Left ventricle myocardium inferior (tissue), 1 donor: ENCODE measurements at regions not wholly inside any gene's neighbourhood (a gene's known extent, or its start where the extent isn't known, plus 50 kb on each side); places are given as distances from the start of the nearest gene placed in this dataset.

Experiments
- DNase-seq: peaks from one replicate; pipeline ENCODE4 v3.0.0-alpha.2; 2020
- H3K27ac ChIP-seq: fragments of 200-600 bp; replicated peaks from 2 replicates; pipeline ENCODE4 v1.8.0; 2021
- H3K27me3 ChIP-seq: fragments of 200-600 bp; 2 replicates; pipeline ENCODE4 v1.8.0; 2021; ENCODE audit warnings: low read depth
- H3K36me3 ChIP-seq: fragments of 200-600 bp; 2 replicates; pipeline ENCODE4 v1.8.0; 2021
- H3K4me1 ChIP-seq: fragments of 200-600 bp; 2 replicates; pipeline ENCODE4 v1.8.0; 2021
- H3K4me3 ChIP-seq: fragments of 200-600 bp; 2 replicates; pipeline ENCODE4 v1.8.0; 2021; ENCODE audit warnings: mild to moderate bottlenecking, moderate library complexity
- H3K9me3 ChIP-seq: fragments of 200-600 bp; replicated peaks from 2 replicates; pipeline ENCODE4 v1.8.0; 2021
- intact Hi-C: fragments of 100-400 bp; cut with micrococcal nuclease; formaldehyde crosslinking; loops from one replicate; pipeline ENCODE4 v1.11.0; 2022
- TF ChIP-seq, protein P1 (sequence below): fragments of 200-600 bp; IDR thresholded peaks from 2 replicates; pipeline ENCODE4 v1.8.0; 2021; ENCODE audit warnings: antibody characterized with exemption, mild to moderate bottlenecking, borderline replicate concordance
- donor health status: DM: no; HTN: yes; CAD: no; lungs with severe emphysema.

DNA sequence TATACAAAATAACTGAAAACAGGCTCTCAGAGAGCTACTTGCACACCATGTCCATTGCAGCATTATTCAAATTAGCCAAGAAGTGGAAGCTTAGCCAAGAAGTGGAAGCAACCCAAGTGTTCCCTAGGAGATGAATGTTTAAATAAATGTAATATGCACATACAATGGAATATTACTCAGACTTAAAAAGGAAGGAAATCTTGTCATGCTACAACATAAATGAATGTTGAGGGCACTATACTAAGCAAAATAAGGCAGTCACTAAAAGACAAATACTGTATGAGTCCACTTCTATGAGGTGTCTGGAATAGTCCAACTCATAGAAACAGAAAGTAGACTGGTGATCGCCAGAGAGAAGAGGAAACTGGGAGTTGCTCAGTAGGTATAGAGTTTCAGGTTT lies 438.1 kb downstream of the MAT2B start:
- peaks cover 7% of the 10 kb centered on the region for H3K9me3 ChIP-seq
- intact Hi-C loops = no loop called here
- H3K27me3 ChIP-seq = no peaks in the 10 kb centered on the region
- no peak overlapping the region for H3K4me3 ChIP-seq
- no peaks in the 10 kb centered on the region for H3K36me3 ChIP-seq
- H3K4me1 ChIP-seq = no peaks in the 10 kb centered on the region
- no peak for DNase-seq
- TF ChIP-seq, protein P1, sequence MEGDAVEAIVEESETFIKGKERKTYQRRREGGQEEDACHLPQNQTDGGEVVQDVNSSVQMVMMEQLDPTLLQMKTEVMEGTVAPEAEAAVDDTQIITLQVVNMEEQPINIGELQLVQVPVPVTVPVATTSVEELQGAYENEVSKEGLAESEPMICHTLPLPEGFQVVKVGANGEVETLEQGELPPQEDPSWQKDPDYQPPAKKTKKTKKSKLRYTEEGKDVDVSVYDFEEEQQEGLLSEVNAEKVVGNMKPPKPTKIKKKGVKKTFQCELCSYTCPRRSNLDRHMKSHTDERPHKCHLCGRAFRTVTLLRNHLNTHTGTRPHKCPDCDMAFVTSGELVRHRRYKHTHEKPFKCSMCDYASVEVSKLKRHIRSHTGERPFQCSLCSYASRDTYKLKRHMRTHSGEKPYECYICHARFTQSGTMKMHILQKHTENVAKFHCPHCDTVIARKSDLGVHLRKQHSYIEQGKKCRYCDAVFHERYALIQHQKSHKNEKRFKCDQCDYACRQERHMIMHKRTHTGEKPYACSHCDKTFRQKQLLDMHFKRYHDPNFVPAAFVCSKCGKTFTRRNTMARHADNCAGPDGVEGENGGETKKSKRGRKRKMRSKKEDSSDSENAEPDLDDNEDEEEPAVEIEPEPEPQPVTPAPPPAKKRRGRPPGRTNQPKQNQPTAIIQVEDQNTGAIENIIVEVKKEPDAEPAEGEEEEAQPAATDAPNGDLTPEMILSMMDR = no peak
- H3K27ac ChIP-seq = no peak overlapping the region

DNA sequence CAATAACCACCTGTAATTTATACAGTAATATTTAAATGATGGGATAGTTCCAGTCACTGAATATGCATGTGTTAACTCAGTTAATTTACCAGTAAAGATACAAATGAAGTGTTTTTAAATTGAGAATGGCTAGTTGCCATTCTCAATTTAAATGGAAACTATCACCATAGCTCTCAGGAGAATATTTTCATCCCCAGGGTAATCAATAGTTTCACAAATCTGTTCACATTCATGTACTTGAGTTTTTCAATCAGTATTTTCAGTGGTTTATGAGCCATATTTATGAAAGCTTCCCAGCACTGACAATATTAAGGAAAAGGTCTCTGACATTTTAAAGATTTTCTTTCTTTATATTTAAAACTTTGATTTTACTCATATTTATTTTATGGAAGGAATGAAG lies 439.3 kb downstream of the MAT2B start:
- Histone ChIP-seq H3K27ac (no peak overlapping the region), H3K27me3 (no peaks in the 10 kb centered on the region), H3K9me3 (peaks cover 7% of the 10 kb centered on the region), H3K4me3 (no peak overlapping the region), H3K36me3 (no peaks in the 10 kb centered on the region), H3K4me1 (no peaks in the 10 kb centered on the region)
- no peak for DNase-seq
- intact Hi-C loops = no loop called here
- TF ChIP-seq, protein P1 = no peak

DNA sequence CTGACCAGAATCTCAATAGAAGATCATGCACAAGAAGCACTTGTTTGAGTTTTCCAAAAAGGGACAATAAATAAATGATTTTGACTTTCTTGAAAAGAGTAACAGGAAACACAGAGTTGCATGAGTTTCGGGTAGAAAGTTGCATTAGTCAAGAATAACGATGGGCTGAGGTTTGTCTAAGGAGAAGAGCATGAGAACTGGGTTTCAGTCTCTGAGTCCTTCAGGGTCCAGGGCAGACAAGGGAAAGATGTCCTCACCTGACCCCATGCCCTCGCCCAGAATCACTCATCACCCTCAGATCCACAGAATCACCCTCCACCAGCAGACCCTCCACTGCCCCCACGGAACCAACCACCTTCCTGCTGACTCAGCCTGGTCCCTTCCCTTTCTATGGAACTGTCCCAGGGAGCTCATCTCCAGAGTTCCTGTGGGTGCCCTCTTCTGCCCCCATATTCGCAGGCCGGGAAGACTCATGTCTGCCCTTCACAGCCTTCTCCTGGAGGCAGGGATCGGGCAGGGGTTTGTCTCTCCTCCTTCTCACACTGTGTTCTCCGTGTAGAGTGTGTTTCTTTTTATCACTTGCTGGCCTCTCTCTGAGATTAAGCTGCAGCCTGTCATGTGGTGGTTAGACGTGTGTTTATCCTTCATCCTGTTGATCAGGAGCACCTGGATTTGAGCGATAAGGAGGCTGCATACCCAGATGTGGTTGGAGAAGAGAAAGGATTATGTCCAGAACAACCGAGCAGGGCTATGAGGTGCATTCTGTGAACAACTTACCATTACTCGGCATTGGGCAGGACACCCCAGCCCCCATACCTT lies 442.6 kb downstream of the MAT2B start:
- intact Hi-C loops = no loop called here
- TF ChIP-seq, protein P1 = no peak
- H3K27me3 ChIP-seq = no peaks in the 10 kb centered on the region
- no peak overlapping the region for H3K27ac ChIP-seq
- no peaks in the 10 kb centered on the region for H3K9me3 ChIP-seq
- no peaks in the 10 kb centered on the region for H3K36me3 ChIP-seq
- no peak overlapping the region for H3K4me3 ChIP-seq
- DNase-seq = no peak
- H3K4me1 ChIP-seq = no peaks in the 10 kb centered on the region

DNA sequence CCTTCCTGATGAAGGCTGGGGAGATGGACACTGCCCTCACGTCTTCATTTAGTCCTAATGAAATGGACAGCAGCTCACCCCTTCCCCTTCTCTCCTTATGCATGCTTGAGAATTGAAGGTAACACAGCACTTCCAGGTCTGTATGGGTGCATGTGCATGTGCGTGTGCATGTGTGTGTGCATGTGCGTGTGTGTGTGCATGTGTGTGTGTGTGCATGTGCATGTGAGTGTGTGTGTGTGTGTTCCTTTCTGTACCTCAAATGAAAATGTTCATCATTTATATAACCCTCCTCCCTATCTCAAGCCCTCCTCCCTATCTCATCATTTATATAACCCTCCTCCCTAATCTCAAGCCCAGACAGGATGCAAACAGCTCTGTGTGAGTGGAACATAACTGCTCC lies 444.8 kb downstream of the MAT2B start:
- no peak for DNase-seq
- Histone ChIP-seq H3K27ac (no peak overlapping the region), H3K36me3 (no peaks in the 10 kb centered on the region), H3K4me3 (no peak overlapping the region), H3K4me1 (no peaks in the 10 kb centered on the region), H3K9me3 (no peaks in the 10 kb centered on the region), H3K27me3 (no peaks in the 10 kb centered on the region)
- intact Hi-C loops = no loop called here
- TF ChIP-seq, protein P1 = no peak

DNA sequence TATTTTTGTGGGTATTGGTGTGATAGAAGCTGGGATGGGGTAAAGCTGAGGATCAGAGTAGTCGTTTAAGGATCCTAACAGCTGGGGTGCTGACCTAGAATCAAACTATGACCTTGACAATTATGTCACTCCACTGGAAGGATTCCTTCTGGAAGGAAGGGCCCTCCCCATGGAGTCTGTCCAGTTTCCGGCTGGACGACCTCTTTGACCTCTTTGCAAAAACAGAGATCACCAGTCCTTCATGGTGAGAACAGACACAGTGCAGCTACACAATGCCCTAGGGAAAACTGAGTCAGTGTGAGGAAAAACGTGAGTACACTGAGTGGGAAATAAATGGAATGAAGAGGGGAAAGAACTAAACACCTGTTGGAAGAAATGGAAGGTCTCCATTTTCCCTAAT lies 445.6 kb downstream of the MAT2B start:
- TF ChIP-seq, protein P1 = no peak
- Histone ChIP-seq H3K36me3 (no peaks in the 10 kb centered on the region), H3K9me3 (no peaks in the 10 kb centered on the region), H3K27ac (no peak overlapping the region), H3K4me3 (no peak overlapping the region), H3K4me1 (no peaks in the 10 kb centered on the region), H3K27me3 (no peaks in the 10 kb centered on the region)
- intact Hi-C loops = no loop called here
- no peak for DNase-seq
